K562 (cell line): ENCODE measurements at regions not wholly inside any gene's neighbourhood (a gene's known extent, or its start where the extent isn't known, plus 50 kb on each side); places are given as distances from the start of the nearest gene placed in this dataset.

Source experiments
- ATAC-seq: fragments of 200-7000 bp; cut with Tn5 transposase; 3 replicates; pipeline ENCODE4 v1.9.1; 2020; ENCODE audit warnings: moderate library complexity
- BruUV-seq: library from RNA; stranded (reverse); fragments of 400-500 nt; replicated peaks from 2 replicates; lab custom pipeline; 2021; lab: Mats Ljungman, UMichigan
- CTCF ChIA-PET: fragments of 300-600 bp; formaldehyde crosslinking; extraction: SDS; loops from one replicate; lab custom pipeline; 2021; ENCODE audit warnings: low intra/inter-chr PET ratio; lab: Yijun Ruan, JAX
- POLR2A ChIA-PET: fragments of 300-600, 350-650 bp; sonication (Branson Sonifier 250); formaldehyde crosslinking; extraction: SDS; loops from one replicate; lab custom pipeline; 2021; ENCODE audit warnings: antibody characterized with exemption, inconsistent platforms; lab: Yijun Ruan, JAX
- DNase-seq, 4 experiments: peaks; one replicate each; pipeline versions ENCODE4 v3.0.0 to v3.0.0-alpha.2; 2011 to 2018; ENCODE audit warnings: low spot score in 3 of 4, mixed read lengths in 3 of 4; ENCODE audit errors: extremely low read depth in 1 of 4
- FAIRE-seq: peaks from 2 replicates; lab custom pipeline; 2011; peaks lifted over from hg19 to GRCh38; lab: Jason Lieb, UNC
- H2AFZ ChIP-seq: 2 replicates; pipeline ENCODE4 v1.6.0; 2011; ENCODE audit warnings: low read depth, low read length, control low read depth, inconsistent platforms
- H3K27ac ChIP-seq: fragments of 200-600 bp; 3 replicates; pipeline ENCODE4 v1.8.0; 2011; ENCODE audit warnings: low read depth, mild to moderate bottlenecking, control low read depth, inconsistent platforms, low read length, moderate library complexity, mixed read lengths; ENCODE audit errors: extremely low read depth
- H3K27me3 ChIP-seq, 2 experiments: fragments of 300-600 bp in 1 of 2; 2 replicates in 1 of 2; 3 replicates in 1 of 2; pipeline versions ENCODE4 v1.6.0 to v1.8.0; 2011; ENCODE audit warnings: inconsistent platforms in 2 of 2, low read length in 2 of 2, mild to moderate bottlenecking in 1 of 2, mixed read lengths in 1 of 2, moderate library complexity in 1 of 2; ENCODE audit not compliant: control insufficient read depth in 2 of 2, insufficient read depth in 2 of 2
- H3K36me3 ChIP-seq: fragments of 300-600 bp; 3 replicates; pipeline ENCODE4 v1.8.0; 2011; ENCODE audit warnings: mild to moderate bottlenecking, low read length, inconsistent platforms; ENCODE audit not compliant: control insufficient read depth, insufficient read depth
- H3K4me1 ChIP-seq, 2 experiments: fragments of 200-600 bp in 1 of 2; replicated peaks in 1 of 2; 2 replicates in 1 of 2; 3 replicates in 1 of 2; pipeline versions ENCODE4 v1.5.1 to v1.8.0; 2011; ENCODE audit warnings: inconsistent platforms in 2 of 2, low read length in 2 of 2, mild to moderate bottlenecking in 1 of 2, mixed read lengths in 1 of 2, moderate library complexity in 1 of 2; ENCODE audit not compliant: control insufficient read depth in 2 of 2, insufficient read depth in 2 of 2
- H3K4me2 ChIP-seq: 2 replicates; pipeline ENCODE4 v1.6.1; 2011; ENCODE audit warnings: low read length, control low read depth, inconsistent platforms, mixed read lengths; ENCODE audit not compliant: insufficient read depth
- H3K4me3 ChIP-seq: fragments of 200-600 bp; sonication (generic), shearing (Covaris generic); 2 replicates; pipeline ENCODE4 v1.5.1; 2016; ENCODE audit warnings: control low read depth, inconsistent platforms
- H3K79me2 ChIP-seq: fragments of 200-600 bp; 3 replicates; pipeline ENCODE4 v1.8.0; 2011; ENCODE audit warnings: low read length, inconsistent platforms; ENCODE audit not compliant: control insufficient read depth, insufficient read depth
- H3K9ac ChIP-seq, 2 experiments: 2 replicates each; pipeline versions ENCODE4 v1.6.0 to v1.6.1; 2011; ENCODE audit warnings: low read depth in 2 of 2, low read length in 2 of 2, control low read depth in 1 of 2, inconsistent platforms in 1 of 2, mild to moderate bottlenecking in 1 of 2, mixed read lengths in 1 of 2; ENCODE audit not compliant: insufficient read depth in 1 of 2
- H3K9me1 ChIP-seq: one replicate; pipeline ENCODE4 v1.6.0; 2011; ENCODE audit warnings: inconsistent platforms, mild to moderate bottlenecking, low read length, moderate library complexity; ENCODE audit not compliant: control insufficient read depth, insufficient read depth
- H3K9me3 ChIP-seq: replicated peaks from 2 replicates; pipeline ENCODE4 v1.5.1; 2011; ENCODE audit warnings: low read depth, low read length, inconsistent platforms; ENCODE audit not compliant: control insufficient read depth, insufficient read depth
- H4K20me1 ChIP-seq: replicated peaks from 2 replicates; pipeline ENCODE4 v1.6.1; 2011; ENCODE audit warnings: low read length, inconsistent platforms, mixed read lengths; ENCODE audit not compliant: control insufficient read depth, insufficient read depth
- BDP1 ChIP-seq: IDR thresholded peaks from 3 replicates; pipeline ENCODE4 v1.6.1; 2011; ENCODE audit not compliant: insufficient read length, insufficient read depth
- BMI1 ChIP-seq: fragments of 150-350 bp; IDR thresholded peaks from 2 replicates; pipeline ENCODE4 v1.6.1; 2014; ENCODE audit warnings: low read length
- CTBP1 ChIP-seq: fragments of 450-650 bp; IDR thresholded peaks from 2 replicates; pipeline ENCODE4 v1.6.1; 2016; ENCODE audit warnings: borderline replicate concordance
- CTCF ChIP-seq, 3 experiments: IDR thresholded peaks in 2 of 3; conservative IDR thresholded peaks in 1 of 3; 2 replicates each; pipeline ENCODE4 v1.5.1; 2011 to 2012; ENCODE audit warnings: low read length in 3 of 3, mild to moderate bottlenecking in 3 of 3, control low read depth in 2 of 3, improper control_type of control experiment in 1 of 3, inconsistent platforms in 1 of 3, low read depth in 1 of 3, mixed read lengths in 1 of 3, moderate library complexity in 1 of 3; ENCODE audit not compliant: insufficient read depth in 2 of 3
- E2F1 ChIP-seq: sonication (generic); formaldehyde crosslinking; IDR thresholded peaks from 2 replicates; pipeline ENCODE4 v1.8.1; 2023; ENCODE audit warnings: mild to moderate bottlenecking, missing genetic modification reagents, moderate library complexity
- HNRNPLL ChIP-seq: fragments of 200-400 bp; formaldehyde crosslinking; IDR thresholded peaks from 2 replicates; pipeline ENCODE4 v1.6.1; 2017; ENCODE audit warnings: low read length, low read depth, mild to moderate bottlenecking; ENCODE audit not compliant: poor library complexity, severe bottlenecking
- MEIS2 ChIP-seq: fragments of 450-650 bp; IDR thresholded peaks from 2 replicates; pipeline ENCODE4 v1.6.1; 2014; ENCODE audit warnings: mild to moderate bottlenecking; ENCODE audit not compliant: partially characterized antibody
- NCOR1 ChIP-seq: fragments of 450-650 bp; IDR thresholded peaks from 2 replicates; pipeline ENCODE4 v1.6.1; 2016; ENCODE audit warnings: mild to moderate bottlenecking, moderate library complexity
- POLR3A ChIP-seq: IDR thresholded peaks from 2 replicates; pipeline ENCODE4 v1.6.1; 2011; ENCODE audit warnings: borderline replicate concordance, mild to moderate bottlenecking, moderate library complexity; ENCODE audit not compliant: insufficient read length, insufficient read depth; ENCODE audit errors: extremely low read depth
- RBM34 ChIP-seq: fragments of 200-400 bp; formaldehyde crosslinking; IDR thresholded peaks from 2 replicates; pipeline ENCODE4 v1.6.1; 2018; ENCODE audit warnings: low read length, borderline replicate concordance; ENCODE audit not compliant: insufficient read depth
- XRCC3 ChIP-seq: fragments of 450-650 bp; IDR thresholded peaks from 2 replicates; pipeline ENCODE4 v1.6.1; 2017; ENCODE audit warnings: mild to moderate bottlenecking, moderate library complexity
- XRCC4 ChIP-seq: IDR thresholded peaks from one replicate; pipeline ENCODE4 v1.6.1; 2011; ENCODE audit not compliant: insufficient read depth, insufficient read length; ENCODE audit errors: extremely low read depth
- ZNF253 ChIP-seq: fragments of 250-450 bp; sonication (Bioruptor Pico); conservative IDR thresholded peaks from 2 replicates; pipeline ENCODE4 v1.6.1; 2021; ENCODE audit warnings: mild to moderate bottlenecking
- ZNF274 ChIP-seq: IDR thresholded peaks from 2 replicates; pipeline ENCODE4 v1.6.1; 2011; ENCODE audit warnings: low read depth, mild to moderate bottlenecking, low read length, moderate library complexity, borderline replicate concordance
- ZNF507 ChIP-seq: conservative IDR thresholded peaks from 2 replicates; pipeline ENCODE4 v1.6.1; 2017; ENCODE audit warnings: missing genetic modification characterization, missing compliant biosample characterization
- ZNF639 ChIP-seq, 2 experiments: fragments of 200-800 bp in 1 of 2; sonication (Bioruptor generic) in 1 of 2; sonication (generic) in 1 of 2; formaldehyde crosslinking in 1 of 2; IDR thresholded peaks in 1 of 2; conservative IDR thresholded peaks in 1 of 2; 2 replicates each; pipeline versions ENCODE4 v1.5.0 to v1.6.1; 2016 to 2020; ENCODE audit warnings: missing compliant biosample characterization in 1 of 2, missing genetic modification characterization in 1 of 2, missing genetic modification reagents in 1 of 2
- ZNF699 ChIP-seq: fragments of 250-450 bp; sonication (Bioruptor Pico); IDR thresholded peaks from 2 replicates; pipeline ENCODE4 v1.8.0; 2021; ENCODE audit warnings: mild to moderate bottlenecking, moderate library complexity; ENCODE audit not compliant: insufficient replicate concordance
- ZNF75A ChIP-seq: fragments of 450-650 bp; formaldehyde crosslinking; IDR thresholded peaks from 2 replicates; pipeline ENCODE4 v1.4.0; 2020; ENCODE audit warnings: mild to moderate bottlenecking
- WGBS: fragments of 100-300 bp; shearing (Covaris generic); methylation state at CpG from one replicate; pipeline ENCODE4 v1.1.6; 2016; ENCODE audit warnings: low coverage, mixed read lengths; ENCODE audit not compliant: insufficient coverage; ENCODE audit errors: missing lambda C conversion rate; 5-methylcytosine and 5-hydroxymethylcytosine counted together
- in situ Hi-C: fragments of 300-500 bp; cut with MboI; formaldehyde crosslinking; loops from 4 replicates; pipeline ENCODE4 v1.15.0; 2018; ENCODE audit warnings: inconsistent platforms, mixed read lengths
- intact Hi-C: fragments of 100-400 bp; cut with micrococcal nuclease; formaldehyde crosslinking; loops from 2 replicates; pipeline ENCODE4 v1.14.2; 2022

- peak; percentile 31 for TF ChIP-seq MEIS2
Measured at GRCh38 chr4:116480546-116480945, 604.8 kb downstream of the TRAM1L1 start (continued).

- FAIRE-seq (no peak), DNase-seq (no peak), ATAC-seq (no peak)
- no peaks in the 10 kb centered on the region for H3K79me2 ChIP-seq
- H3K4me1 ChIP-seq = no peaks in the 10 kb centered on the region
- no TSS peak for BruUV-seq
- intact Hi-C loops (no loop called here), in situ Hi-C loops (no loop called here)
- no peaks in the 10 kb centered on the region for H4K20me1 ChIP-seq
- H3K27ac ChIP-seq = no peak overlapping the region
- H3K9me3 ChIP-seq = no peaks in the 10 kb centered on the region; the same call in 1 of the 2 replicates
- ChIA-PET POLR2A (interaction anchor here (0.7 kb wide), 1 partner anchor 12 kb away, joined by 3 read pairs; no protein-coding TSS in a partner anchor), CTCF (no interaction called here)
- WGBS = 8% methylated on average over 10 of the region's 10 CpGs
- H3K9me1 ChIP-seq = no peaks in the 10 kb centered on the region
- H3K27me3 ChIP-seq = no peaks in the 10 kb centered on the region
- no peak overlapping the region for H2AFZ ChIP-seq
- no peaks in the 10 kb centered on the region for H3K36me3 ChIP-seq
- no peak overlapping the region for H3K4me3 ChIP-seq
- no peak overlapping the region for H3K9ac ChIP-seq
- H3K4me2 ChIP-seq = no peak overlapping the region
- TF ChIP-seq BMI1 = no peak
- no peak for TF ChIP-seq CTBP1
- no peak for TF ChIP-seq ZNF274
- no peak for TF ChIP-seq NCOR1
- no peak for TF ChIP-seq ZNF699
- no peak for TF ChIP-seq ZNF75A (CRISPR knock-in tag)
- TF ChIP-seq BDP1 = no peak
- TF ChIP-seq E2F1 = no peak
- TF ChIP-seq XRCC4 = no peak
- no peak for TF ChIP-seq ZNF639 (CRISPR knock-in tag; conservative IDR thresholded peaks at IDR 0.05 in 1 of 2, IDR thresholded peaks at IDR 0.05 in 1 of 2)
- TF ChIP-seq ZNF253 (CRISPR knock-in tag) = no peak
- TF ChIP-seq POLR3A = no peak
- TF ChIP-seq XRCC3 = no peak
- no peak for TF ChIP-seq ZNF507 (tag)
- TF ChIP-seq HNRNPLL = no peak
- TF ChIP-seq RBM34 = no peak
- TF ChIP-seq CTCF (IDR thresholded peaks at IDR 0.05 in 2 of 3, conservative IDR thresholded peaks at IDR 0.05 in 1 of 3; ENCODE audit: insufficient read depth in 2 of 3, low read depth in 1 of 3, low read length in 3 of 3) = no peak
Measured at GRCh38 chr4:116478343-116478742, 607.0 kb downstream of the TRAM1L1 start.
